BJ (cell line): ENCODE measurements at regions not wholly inside any gene's neighbourhood (a gene's known extent, or its start where the extent isn't known, plus 50 kb on each side); places are given as distances from the start of the nearest gene placed in this dataset.

Experiments used
- CTCF ChIA-PET: fragments of 350-600 bp; formaldehyde crosslinking; extraction: SDS; loops from one replicate; lab custom pipeline; 2021; ENCODE audit warnings: antibody characterized with exemption, inconsistent platforms; lab: Yijun Ruan, JAX
- POLR2A ChIA-PET: fragments of 300-600 bp; sonication (Branson Sonifier 250); formaldehyde crosslinking; extraction: SDS; loops from one replicate; lab custom pipeline; 2021; ENCODE audit warnings: antibody characterized with exemption; lab: Charles Lee
- DNase-seq: peaks from one replicate; pipeline ENCODE4 v3.0.0-alpha.2; 2011; ENCODE audit warnings: low read depth
- H3K27me3 ChIP-seq: 2 replicates; pipeline ENCODE4 v1.6.0; 2011; ENCODE audit warnings: low read length; ENCODE audit not compliant: control insufficient read depth, insufficient read depth
- H3K36me3 ChIP-seq: 2 replicates; pipeline ENCODE4 v1.5.1; 2011; ENCODE audit warnings: low read length; ENCODE audit not compliant: control insufficient read depth, insufficient read depth
- H3K4me3 ChIP-seq: 2 replicates; pipeline ENCODE4 v1.5.1; 2011; ENCODE audit warnings: low read depth, mild to moderate bottlenecking, control low read depth, low read length
- CTCF ChIP-seq: IDR thresholded peaks from 2 replicates; pipeline ENCODE4 v1.5.1; 2011; ENCODE audit warnings: low read depth, mild to moderate bottlenecking, control low read depth, inconsistent platforms, low read length, moderate library complexity; ENCODE audit not compliant: insufficient read depth

DNA sequence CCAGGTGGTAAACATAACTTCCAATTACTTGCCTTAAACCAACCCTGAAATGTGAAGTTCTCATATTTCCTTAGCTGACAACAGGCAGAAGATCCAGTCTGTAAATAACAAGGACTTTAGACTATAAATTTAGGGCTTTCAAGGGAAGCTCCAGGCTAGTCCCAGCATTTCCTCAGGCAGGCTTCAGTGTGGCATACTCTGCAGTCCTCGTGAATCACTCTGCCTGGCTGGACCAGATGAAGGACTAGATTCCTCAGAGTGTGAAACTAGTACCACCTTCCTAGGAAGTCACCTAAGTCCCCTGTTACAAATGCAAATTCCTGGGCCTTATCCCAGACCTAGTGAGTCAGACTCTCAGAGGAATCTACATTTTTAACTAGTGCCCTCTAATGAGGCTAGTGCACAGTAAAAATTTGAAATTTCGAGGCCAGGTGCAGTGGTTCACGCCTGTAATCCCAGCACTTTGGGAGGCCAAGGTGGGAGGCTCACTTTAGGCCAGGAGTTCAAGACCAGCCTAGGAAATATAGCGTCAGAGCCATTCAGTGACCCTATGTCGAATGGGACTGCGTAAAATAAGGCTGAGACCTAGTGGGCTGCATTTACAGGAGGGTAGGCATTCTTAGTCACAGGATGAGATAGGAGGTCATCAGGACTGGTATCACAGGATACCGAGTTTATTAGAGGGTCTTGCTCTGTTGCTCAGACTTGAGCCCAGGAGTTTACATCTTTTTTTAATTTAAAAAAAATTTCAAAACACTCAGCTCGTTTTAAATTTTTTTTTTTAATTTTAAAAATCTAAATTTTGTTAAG lies 279.6 kb upstream of the JARID2 start:
- no peaks in the 10 kb centered on the region for H3K27me3 ChIP-seq
- ChIA-PET CTCF (no interaction called here), POLR2A (no interaction called here)
- no peak overlapping the region for H3K4me3 ChIP-seq
- no peaks in the 10 kb centered on the region for H3K36me3 ChIP-seq
- no peak for TF ChIP-seq CTCF
- DNase-seq = no peak

GRCh38 chr6:14966906-14967711 lies 278.8 kb upstream of the JARID2 start:
- DNase-seq = no peak
- Histone ChIP-seq H3K4me3 (no peak overlapping the region), H3K36me3 (no peaks in the 10 kb centered on the region), H3K27me3 (no peaks in the 10 kb centered on the region)
- ChIA-PET CTCF (no interaction called here), POLR2A (no interaction called here)
- no peak for TF ChIP-seq CTCF

- Histone ChIP-seq H3K4me3 (no peak overlapping the region), H3K27me3 (no peaks in the 10 kb centered on the region), H3K36me3 (no peaks in the 10 kb centered on the region)
- ChIA-PET POLR2A (no interaction called here), CTCF (no interaction called here)
- TF ChIP-seq CTCF = no peak
- DNase-seq = no peak
Observed at GRCh38 chr6:14968056-14968637, 277.7 kb upstream of the JARID2 start.

DNA sequence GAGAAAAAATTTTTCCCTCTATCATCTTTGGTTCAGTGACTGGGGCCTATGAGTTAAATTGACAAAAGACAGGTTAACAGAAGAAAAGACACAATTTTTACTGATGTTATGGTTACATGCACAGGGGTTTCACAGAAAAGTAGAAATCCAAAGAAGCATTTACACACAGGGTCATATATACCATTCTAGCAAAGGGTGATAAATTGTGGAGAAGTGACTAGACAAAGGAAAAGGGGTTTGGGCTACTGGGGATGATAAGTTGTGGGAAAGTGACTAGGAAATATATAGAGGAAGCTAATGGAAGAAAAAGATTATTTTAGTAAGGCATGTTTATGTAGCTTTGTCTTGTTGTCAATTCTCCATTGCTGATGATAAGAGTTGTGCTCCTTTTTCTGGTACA lies 276.7 kb upstream of the JARID2 start:
- POLR2A ChIA-PET = no interaction called here
- H3K4me3 ChIP-seq = no peak overlapping the region
- CTCF ChIA-PET = no interaction called here
- DNase-seq = no peak
- H3K36me3 ChIP-seq = no peaks in the 10 kb centered on the region
- TF ChIP-seq CTCF = no peak
- no peaks in the 10 kb centered on the region for H3K27me3 ChIP-seq
